ENCODE measurements at regions not wholly inside any gene's neighbourhood (a gene's known extent, or its start where the extent isn't known, plus 50 kb on each side); places are given as distances from the start of the nearest gene placed in this dataset.

DNA sequence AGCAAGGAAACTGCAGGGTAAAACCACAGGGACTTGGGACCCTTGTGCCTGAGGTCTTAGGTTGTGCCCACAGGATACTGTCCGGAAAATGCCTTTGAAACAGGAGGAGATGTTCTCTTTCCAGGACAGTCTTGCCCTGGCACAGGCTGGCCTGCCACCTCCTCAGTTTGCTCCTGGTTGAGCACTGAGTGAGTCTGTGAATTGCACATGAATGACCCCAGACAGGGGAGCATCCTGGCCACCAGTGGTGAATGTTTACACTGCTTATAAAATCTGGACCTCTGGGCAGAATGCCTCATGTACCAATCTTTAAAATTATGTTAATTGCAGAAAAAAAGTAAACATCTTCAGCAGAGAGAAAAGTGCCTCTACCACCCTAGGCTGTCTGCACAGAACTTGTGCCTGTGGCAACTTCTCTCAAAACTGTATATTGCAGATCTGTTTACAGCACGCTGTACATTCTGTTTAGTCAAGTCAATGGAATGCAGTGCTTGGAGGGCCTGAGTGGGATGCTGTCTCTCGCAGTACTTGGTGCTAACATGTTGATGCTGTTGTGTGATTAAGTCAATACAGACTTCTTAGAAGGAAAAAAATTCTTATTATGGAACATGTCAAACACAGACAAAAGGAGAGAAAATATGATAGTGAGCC lies 242.1 kb downstream of the SOD2 start:
- no peak for TF ChIP-seq POLR2A (IDR thresholded peaks at IDR 0.05)
- TF ChIP-seq, protein P1, sequence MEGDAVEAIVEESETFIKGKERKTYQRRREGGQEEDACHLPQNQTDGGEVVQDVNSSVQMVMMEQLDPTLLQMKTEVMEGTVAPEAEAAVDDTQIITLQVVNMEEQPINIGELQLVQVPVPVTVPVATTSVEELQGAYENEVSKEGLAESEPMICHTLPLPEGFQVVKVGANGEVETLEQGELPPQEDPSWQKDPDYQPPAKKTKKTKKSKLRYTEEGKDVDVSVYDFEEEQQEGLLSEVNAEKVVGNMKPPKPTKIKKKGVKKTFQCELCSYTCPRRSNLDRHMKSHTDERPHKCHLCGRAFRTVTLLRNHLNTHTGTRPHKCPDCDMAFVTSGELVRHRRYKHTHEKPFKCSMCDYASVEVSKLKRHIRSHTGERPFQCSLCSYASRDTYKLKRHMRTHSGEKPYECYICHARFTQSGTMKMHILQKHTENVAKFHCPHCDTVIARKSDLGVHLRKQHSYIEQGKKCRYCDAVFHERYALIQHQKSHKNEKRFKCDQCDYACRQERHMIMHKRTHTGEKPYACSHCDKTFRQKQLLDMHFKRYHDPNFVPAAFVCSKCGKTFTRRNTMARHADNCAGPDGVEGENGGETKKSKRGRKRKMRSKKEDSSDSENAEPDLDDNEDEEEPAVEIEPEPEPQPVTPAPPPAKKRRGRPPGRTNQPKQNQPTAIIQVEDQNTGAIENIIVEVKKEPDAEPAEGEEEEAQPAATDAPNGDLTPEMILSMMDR (IDR thresholded peaks at IDR 0.05): no peak
